GM18520 (cell line): ENCODE measurements at regions not wholly inside any gene's neighbourhood (a gene's known extent, or its start where the extent isn't known, plus 50 kb on each side); places are given as distances from the start of the nearest gene placed in this dataset.

Source experiments
- ATAC-seq: cut with Tn5 transposase; IDR thresholded peaks from one replicate; pipeline ENCODE4 v1.9.1; 2021; ENCODE audit not compliant: unreplicated experiment

GRCh38 chr7:26044320-26044719 is 107.7 kb upstream of the NFE2L3 start:
- no peak for ATAC-seq

DNA sequence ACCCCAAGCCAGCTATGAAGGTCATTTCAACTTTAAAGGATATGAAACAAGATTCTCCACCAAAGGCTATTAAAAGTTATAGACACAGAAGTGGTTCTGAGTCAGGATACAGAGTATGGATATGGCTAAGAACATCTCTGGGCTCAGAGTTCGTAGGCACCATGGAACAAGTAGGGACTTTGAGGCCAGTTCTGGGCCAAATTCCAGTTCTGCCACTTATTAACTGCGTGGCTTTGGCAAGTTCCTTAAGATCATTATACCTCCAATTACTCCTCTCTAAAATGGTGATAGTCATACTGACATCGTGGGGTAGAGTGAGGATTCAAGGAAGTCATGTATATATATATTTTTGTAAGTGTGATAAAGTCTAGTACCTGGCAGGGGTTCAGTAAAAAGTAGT is 105.8 kb upstream of the NFE2L3 start:
- no peak for ATAC-seq

GRCh38 chr7:26046878-26047277 is 105.1 kb upstream of the NFE2L3 start:
- no peak for ATAC-seq

- ATAC-seq: no peak
Measured at GRCh38 chr7:26048663-26049062, 103.3 kb upstream of the NFE2L3 start.

DNA sequence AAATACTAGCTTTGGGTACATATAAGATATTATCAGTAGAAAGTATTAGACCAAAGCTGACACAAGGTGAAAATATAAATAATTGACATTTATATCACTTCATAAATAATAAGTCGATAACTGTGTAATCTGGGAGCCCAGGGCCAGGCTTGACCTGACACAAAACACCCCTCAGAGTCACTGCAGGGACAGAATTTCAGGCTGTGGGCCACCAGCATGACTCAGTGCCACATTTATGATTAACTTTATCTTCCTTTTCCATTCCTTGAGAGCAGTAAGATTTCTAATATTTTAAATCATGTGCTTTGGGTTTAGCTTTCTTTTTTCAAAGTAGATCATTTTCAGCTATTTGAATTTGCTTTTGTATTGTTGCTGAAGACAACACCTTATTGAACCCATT is 102.9 kb upstream of the NFE2L3 start:
- ATAC-seq: no peak

DNA sequence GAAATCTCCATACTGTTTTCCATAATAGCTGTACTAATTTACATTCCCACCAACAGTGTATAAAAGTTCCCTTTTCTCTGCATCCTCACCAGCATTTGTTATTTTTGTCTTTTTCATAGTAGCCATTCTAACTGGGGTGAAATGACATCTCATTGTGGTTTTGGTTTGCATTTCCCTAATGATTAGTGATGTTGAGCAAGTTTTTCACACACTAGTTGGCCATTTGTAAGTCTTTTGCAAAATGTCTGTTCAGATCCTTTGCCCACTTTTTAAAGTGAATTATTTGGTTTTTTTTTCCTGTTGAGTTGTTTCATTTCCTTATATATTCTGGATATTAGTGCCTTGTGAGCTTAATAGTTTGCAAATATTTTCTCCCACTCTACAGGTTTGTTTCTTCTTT is 101.0 kb upstream of the NFE2L3 start:
- ATAC-seq: no peak

- no peak for ATAC-seq
Measured at GRCh38 chr7:26052706-26053105, 99.3 kb upstream of the NFE2L3 start.

DNA sequence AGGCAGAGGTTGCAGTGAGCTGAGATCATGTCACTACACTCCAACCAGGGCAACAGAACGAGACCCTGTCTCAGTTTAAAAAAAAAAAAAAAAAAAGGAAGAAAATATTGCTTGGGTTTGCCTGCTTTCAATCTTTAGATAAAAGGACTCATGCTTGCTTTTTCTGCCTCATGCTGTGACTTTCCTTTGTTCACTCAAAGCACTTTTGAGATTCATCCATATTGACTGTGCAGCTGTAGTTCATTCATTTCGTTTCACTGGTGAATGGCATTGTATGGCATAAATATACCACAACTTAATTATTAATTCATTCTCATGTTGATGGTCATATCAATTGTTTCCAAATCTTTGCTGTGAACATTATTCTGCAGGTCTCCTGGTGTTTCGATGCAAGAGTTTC is 97.6 kb upstream of the NFE2L3 start:
- no peak for ATAC-seq

GRCh38 chr7:26055241-26055640 is 96.8 kb upstream of the NFE2L3 start:
- no peak for ATAC-seq

DNA sequence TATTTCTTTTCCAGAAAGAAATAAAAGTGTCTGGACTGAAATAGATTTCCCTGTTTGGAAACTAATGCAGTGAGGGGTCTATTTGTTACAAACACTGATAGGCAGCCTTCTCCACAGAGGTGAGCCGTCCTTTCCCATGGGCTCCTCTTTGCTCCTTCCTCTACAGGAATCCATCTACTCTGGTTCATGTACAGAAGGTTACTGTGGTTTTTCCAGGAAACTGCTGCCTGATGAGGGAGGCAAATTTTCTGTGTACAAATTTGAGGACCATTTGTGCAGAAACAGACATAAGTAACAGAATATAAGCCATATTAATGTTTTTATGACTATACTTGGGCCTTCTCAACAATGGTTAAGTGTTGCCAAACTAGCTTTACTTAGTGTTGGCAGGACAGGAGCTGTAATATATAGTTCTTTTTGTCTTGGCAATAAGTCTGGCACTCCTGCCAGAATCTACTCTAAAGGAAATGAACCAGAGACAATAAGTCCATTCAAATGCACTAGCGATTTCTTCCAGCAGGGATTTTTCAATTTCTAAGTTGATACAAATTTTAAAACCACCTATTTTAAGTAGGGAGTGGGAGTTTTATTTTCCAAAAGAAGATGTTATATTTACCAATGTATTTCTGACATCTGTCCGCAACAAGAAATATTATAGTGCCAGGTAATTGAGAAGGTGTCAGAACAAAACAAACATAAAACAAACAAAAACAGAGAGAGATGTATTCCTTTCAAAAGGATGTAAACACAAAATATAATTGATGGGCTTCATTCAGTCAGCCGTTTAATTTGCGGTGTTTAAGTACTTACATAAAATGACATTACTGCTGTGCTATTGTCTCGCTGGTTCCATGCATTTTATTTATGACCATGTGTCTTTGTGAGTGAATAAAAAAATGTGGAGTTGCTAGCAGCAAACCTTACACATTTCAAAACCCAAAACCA is 91.0 kb upstream of the NFE2L3 start:
- ATAC-seq: no peak

GRCh38 chr7:26061678-26062603 is 90.1 kb upstream of the NFE2L3 start:
- ATAC-seq: no peak

- ATAC-seq: no peak
Measured at GRCh38 chr7:26065652-26066051, 86.3 kb upstream of the NFE2L3 start.

DNA sequence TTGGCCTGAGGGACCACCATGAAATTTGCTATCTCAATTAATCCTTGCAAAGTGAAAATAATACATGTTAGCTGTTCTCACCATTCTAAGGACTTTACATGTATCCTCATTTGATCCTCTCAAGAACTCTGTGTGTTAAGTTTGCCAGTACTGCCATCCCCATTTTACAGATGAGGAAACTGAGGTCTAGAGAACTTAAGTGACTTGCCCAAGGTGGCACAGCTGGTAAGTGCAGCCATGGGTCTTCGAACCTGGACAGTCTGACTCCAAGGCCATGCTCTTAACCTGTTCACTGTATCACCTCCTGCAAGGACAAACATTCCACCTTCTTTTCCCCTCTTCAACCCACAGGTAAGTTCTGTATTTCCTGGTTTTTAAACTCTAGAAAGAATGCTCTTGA is 85.3 kb upstream of the NFE2L3 start:
- no peak for ATAC-seq

DNA sequence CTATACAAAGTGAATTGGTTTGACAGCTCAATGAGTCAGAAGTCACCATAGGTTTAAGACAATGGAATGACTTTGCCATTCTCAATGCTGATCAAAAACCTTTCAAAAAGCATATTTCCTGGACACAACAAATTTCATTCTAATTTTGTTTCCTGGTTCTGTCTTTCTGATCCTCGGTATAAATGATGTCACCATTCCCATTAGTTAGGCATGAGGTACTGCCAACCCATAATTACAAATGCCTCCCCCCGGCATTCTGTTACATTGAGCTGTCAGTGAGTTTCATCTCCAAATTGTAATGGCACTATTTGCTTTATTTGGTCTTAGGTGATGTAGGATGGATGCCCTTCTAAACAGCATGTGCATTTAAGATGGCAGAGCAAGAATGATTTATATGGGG is 81.7 kb upstream of the NFE2L3 start:
- ATAC-seq: no peak

GRCh38 chr7:26071622-26072456 is 80.2 kb upstream of the NFE2L3 start:
- no peak for ATAC-seq

DNA sequence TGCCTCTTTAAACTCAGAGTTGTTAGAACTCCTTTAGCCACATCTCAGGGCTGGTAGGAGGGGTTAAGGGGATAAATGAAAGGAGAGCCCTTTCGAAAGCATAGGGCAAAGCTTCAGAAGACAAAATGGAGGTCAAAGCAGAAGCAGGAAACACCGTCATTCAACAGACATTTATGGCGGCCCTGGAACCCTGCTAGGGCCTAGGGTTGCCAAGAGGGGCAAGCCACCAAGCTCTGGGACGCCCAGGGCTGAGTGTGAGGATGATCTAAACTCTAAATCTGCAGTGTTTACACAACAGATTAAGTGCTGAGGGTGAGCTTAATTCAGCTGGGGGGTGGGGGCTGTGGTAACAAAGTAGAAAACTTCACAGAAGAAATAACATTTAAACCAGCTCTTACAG is 79.0 kb upstream of the NFE2L3 start:
- no peak for ATAC-seq

GRCh38 chr7:26074919-26075318 is 77.1 kb upstream of the NFE2L3 start:
- ATAC-seq: no peak

DNA sequence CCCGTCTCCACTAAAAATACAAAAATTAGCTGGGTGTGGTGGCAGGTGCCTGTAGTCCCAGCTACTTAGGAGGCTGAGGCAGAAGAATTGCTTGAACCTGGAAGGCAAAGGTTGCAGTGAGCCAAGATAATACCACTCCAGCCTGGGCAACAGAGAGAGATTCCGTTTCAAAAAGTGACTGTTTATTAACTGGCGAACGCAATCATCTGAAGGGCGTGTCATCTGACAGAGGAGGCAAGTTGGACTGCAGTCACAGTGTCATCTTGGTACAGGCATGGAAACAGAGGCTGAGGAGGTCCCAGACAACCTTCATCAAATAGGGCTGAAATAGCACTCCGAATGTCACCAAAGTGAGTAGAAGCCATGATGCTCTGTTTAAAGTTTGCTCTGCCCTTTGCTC is 75.3 kb upstream of the NFE2L3 start:
- no peak for ATAC-seq

DNA sequence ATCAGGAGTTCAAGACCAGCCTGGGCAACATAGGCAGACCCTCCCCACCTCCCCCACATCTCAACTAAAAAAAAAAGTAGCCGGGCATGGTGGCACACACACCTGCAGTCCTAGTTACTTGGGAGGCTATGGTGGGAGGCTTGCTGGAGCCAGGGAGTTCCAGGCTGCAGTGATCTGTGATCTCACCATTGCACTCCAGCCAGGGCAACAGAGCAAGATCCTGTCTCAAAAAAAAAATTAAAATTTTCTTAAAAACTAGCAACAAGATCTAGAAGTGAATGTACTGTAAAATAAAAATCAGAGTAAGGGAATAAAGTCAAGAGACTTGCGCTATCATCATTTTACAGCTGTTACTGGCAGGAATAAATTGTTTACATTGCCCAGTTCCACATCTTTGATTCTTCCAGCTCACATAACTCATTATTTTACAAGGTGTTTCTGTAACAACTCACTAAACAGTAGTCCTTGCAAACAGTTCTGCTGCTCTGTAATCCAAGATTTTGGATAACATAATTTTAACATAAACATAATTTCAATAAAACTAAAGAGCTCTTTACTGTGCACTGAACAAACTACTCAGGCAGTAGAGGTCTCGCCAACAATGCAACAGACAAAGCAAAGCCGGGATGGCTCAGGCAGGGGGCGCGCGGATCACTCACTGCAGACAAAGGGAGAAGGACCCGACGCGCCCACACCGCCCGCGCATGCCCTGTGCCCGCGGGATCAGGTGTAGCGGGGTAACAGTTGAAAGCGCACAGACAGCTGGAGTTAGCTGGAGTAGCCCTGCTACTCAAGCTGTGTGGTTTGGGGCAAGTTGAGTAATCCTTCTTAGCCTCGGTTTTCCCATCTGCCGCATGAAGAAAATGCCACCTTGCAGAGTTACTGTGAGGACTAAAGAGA is 73.3 kb upstream of the NFE2L3 start:
- peak; percentile 56 for ATAC-seq

DNA sequence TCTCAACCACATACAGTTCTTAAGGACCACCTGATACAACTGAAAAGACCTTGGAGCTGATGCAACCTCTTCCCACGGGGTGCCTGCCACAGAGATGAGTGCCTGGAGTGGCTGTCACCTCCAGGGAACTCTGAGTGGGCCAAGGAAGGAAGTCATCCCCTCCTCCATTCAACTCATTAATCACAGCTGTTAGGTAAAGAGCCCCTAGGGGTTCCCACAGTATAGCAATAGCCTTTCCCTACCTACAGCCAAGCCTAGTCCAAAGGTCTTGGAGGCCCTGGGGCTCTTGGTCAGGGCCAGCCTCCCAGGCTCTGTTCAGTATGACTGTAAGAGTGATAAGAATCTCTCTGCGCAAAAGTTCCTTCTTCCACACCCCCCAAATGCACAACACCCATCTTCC is 70.4 kb upstream of the NFE2L3 start:
- ATAC-seq: no peak
